ENCODE measurements at regions not wholly inside any gene's neighbourhood (a gene's known extent, or its start where the extent isn't known, plus 50 kb on each side); places are given as distances from the start of the nearest gene placed in this dataset.

DNA sequence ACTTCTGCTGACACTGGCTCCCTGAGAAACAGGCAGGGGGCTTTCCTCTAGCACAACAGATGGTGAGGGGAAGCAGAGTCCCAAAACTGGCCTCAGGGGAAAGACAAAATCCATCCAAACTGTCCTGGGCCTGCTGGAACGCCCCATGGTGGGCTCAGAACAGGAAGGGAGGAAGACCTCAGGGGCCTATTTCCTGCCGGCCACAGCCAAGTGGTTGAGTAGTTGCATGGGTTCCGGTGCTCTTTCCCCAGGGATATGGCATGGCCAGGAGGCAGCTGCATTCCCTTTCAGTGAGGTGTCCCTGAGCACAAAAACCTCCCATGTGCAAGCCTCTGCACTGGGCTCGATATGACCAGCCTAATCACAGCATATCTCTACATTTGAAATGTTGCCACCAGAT, 303.0 kb upstream of the IRX5 start:
- TF ChIP-seq CEBPB (IDR thresholded peaks at IDR 0.05) (no peak), TCF12 (IDR thresholded peaks at IDR 0.05; ENCODE audit: low read depth) (no peak), CREB1 (IDR thresholded peaks at IDR 0.05; ENCODE audit: low read depth) (no peak)
- TF ChIP-seq, protein P1, sequence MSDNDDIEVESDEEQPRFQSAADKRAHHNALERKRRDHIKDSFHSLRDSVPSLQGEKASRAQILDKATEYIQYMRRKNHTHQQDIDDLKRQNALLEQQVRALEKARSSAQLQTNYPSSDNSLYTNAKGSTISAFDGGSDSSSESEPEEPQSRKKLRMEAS (IDR thresholded peaks at IDR 0.05): no peak

DNA sequence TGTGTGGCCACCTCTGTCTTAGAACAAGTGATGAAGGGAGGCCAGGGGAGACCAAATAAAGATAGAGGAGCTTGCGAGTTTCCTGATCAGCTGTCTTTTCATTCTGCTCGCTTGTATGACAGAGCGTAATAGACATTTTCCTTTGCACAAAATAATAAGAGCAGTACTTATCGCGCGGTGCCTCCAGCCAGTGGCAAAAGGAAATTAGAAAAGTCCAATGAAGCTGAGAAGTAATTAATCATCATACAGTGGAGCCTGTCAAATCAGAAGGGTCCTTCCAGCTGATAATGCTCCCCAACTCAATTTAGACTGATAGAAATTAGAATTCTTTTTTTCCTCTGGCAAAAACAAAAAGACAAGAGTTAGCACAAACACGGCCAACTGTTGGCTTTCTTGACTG, 307.0 kb upstream of the IRX5 start:
- TF ChIP-seq TCF12 (IDR thresholded peaks at IDR 0.05; ENCODE audit: low read depth) (no peak), CREB1 (IDR thresholded peaks at IDR 0.05; ENCODE audit: low read depth) (no peak)

DNA sequence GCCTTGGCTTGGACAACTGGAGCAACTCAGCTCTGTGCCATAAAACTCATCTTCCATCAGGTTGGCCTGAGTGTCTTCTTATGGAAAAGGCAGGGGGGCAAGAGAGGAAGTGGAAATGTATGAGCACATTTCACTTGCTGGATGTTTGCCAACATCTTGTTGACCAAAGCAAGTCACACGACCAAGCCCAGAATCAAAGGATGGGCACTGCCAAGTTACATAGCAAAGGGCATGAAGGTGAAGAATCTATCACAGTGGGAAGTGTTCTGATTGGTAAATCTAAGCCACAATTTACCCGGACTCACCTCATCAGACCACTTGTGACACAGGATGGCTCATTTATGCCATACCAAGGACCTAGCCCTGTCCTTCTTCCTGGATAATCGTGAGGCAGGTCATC, 310.5 kb upstream of the IRX5 start:
- TF ChIP-seq YY1 (IDR thresholded peaks at IDR 0.05; ENCODE audit: low read depth) (no peak), ZBTB7A (IDR thresholded peaks at IDR 0.05; ENCODE audit: low read depth) (no peak), EP300 (IDR thresholded peaks at IDR 0.05; ENCODE audit: borderline replicate concordance) (no peak), EGR1 (IDR thresholded peaks at IDR 0.05) (no peak), FOXM1 (IDR thresholded peaks at IDR 0.05; ENCODE audit: borderline replicate concordance, low read depth) (no peak), RAD21 (IDR thresholded peaks at IDR 0.05; ENCODE audit: low read depth) (no peak), CEBPB (IDR thresholded peaks at IDR 0.05) (no peak), CREB1 (IDR thresholded peaks at IDR 0.05; ENCODE audit: low read depth) (no peak), TAF1 (IDR thresholded peaks at IDR 0.05; ENCODE audit: low read depth) (no peak)
- TF ChIP-seq, protein P1 (IDR thresholded peaks at IDR 0.05): no peak
- TF ChIP-seq, protein P2, sequence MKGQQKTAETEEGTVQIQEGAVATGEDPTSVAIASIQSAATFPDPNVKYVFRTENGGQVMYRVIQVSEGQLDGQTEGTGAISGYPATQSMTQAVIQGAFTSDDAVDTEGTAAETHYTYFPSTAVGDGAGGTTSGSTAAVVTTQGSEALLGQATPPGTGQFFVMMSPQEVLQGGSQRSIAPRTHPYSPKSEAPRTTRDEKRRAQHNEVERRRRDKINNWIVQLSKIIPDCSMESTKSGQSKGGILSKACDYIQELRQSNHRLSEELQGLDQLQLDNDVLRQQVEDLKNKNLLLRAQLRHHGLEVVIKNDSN (IDR thresholded peaks at IDR 0.05): no peak

DNA sequence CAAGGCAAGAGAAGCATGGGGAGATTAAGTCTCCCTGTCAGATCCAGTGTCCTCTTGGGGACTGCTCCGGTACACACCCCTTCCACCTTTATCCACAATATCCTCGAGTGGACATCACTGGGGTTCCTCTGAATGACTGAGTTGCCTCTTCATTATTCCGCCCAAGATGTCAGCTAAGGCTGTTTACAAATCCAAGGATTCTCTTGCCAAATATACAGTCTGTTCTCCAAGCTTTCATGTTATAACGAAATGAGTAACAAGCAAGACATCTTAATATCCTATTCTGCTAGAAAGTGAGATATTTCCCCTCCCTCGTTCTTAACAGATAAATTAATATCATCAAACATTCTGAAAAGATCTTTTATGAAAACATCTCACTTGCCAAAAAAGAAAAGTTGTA, 314.1 kb upstream of the IRX5 start:
- TF ChIP-seq ZBTB7A (IDR thresholded peaks at IDR 0.05; ENCODE audit: low read depth) (no peak), RAD21 (IDR thresholded peaks at IDR 0.05; ENCODE audit: low read depth) (no peak), EP300 (IDR thresholded peaks at IDR 0.05; ENCODE audit: borderline replicate concordance) (no peak), CEBPB (IDR thresholded peaks at IDR 0.05) (no peak), FOXM1 (IDR thresholded peaks at IDR 0.05; ENCODE audit: borderline replicate concordance, low read depth) (no peak), NFIC (IDR thresholded peaks at IDR 0.05) (no peak), TAF1 (IDR thresholded peaks at IDR 0.05; ENCODE audit: low read depth) (no peak), TEAD4 (IDR thresholded peaks at IDR 0.05) (no peak), EGR1 (IDR thresholded peaks at IDR 0.05) (no peak), YY1 (IDR thresholded peaks at IDR 0.05; ENCODE audit: low read depth) (no peak), TCF12 (IDR thresholded peaks at IDR 0.05; ENCODE audit: low read depth) (no peak)
- TF ChIP-seq, protein P1 (IDR thresholded peaks at IDR 0.05): no peak
- TF ChIP-seq, protein P2 (IDR thresholded peaks at IDR 0.05): no peak
- TF ChIP-seq, protein P3, sequence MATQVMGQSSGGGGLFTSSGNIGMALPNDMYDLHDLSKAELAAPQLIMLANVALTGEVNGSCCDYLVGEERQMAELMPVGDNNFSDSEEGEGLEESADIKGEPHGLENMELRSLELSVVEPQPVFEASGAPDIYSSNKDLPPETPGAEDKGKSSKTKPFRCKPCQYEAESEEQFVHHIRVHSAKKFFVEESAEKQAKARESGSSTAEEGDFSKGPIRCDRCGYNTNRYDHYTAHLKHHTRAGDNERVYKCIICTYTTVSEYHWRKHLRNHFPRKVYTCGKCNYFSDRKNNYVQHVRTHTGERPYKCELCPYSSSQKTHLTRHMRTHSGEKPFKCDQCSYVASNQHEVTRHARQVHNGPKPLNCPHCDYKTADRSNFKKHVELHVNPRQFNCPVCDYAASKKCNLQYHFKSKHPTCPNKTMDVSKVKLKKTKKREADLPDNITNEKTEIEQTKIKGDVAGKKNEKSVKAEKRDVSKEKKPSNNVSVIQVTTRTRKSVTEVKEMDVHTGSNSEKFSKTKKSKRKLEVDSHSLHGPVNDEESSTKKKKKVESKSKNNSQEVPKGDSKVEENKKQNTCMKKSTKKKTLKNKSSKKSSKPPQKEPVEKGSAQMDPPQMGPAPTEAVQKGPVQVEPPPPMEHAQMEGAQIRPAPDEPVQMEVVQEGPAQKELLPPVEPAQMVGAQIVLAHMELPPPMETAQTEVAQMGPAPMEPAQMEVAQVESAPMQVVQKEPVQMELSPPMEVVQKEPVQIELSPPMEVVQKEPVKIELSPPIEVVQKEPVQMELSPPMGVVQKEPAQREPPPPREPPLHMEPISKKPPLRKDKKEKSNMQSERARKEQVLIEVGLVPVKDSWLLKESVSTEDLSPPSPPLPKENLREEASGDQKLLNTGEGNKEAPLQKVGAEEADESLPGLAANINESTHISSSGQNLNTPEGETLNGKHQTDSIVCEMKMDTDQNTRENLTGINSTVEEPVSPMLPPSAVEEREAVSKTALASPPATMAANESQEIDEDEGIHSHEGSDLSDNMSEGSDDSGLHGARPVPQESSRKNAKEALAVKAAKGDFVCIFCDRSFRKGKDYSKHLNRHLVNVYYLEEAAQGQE (IDR thresholded peaks at IDR 0.05; ENCODE audit: low read depth): no peak

DNA sequence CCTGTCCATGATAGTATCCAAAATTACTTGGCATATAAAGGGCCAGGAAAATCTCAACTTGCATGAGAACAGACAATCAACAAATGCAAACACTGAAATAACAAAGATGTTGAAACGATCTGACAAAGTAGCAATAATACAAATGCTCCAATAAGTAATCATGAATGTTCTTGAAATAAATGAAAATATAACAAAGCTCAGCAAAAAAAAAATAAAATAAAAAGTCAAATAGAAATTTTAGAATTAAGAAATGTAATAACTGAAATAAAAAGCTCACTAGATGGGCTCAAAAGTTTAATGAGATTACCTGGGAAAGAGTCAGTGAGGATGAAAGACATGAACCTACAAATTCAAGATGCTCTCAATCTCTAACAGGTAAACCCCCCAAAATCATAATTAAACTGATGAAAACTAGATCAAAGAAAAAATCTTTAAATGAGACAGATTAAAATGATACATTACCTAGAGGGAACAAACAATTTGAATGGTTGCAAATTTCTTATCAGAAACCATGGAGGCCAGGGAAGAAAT, 319.0 kb upstream of the IRX3 start:
- TF ChIP-seq, protein P2 (IDR thresholded peaks at IDR 0.05): no peak
- TF ChIP-seq FOXM1 (IDR thresholded peaks at IDR 0.05; ENCODE audit: borderline replicate concordance, low read depth) (no peak), TCF12 (IDR thresholded peaks at IDR 0.05; ENCODE audit: low read depth) (no peak), NFIC (IDR thresholded peaks at IDR 0.05) (no peak), TAF1 (IDR thresholded peaks at IDR 0.05; ENCODE audit: low read depth) (no peak), EGR1 (IDR thresholded peaks at IDR 0.05) (no peak), CREB1 (IDR thresholded peaks at IDR 0.05; ENCODE audit: low read depth) (no peak), CEBPB (IDR thresholded peaks at IDR 0.05) (no peak)
- TF ChIP-seq, protein P1 (IDR thresholded peaks at IDR 0.05): no peak
- TF ChIP-seq, protein P3 (IDR thresholded peaks at IDR 0.05; ENCODE audit: low read depth): no peak

DNA sequence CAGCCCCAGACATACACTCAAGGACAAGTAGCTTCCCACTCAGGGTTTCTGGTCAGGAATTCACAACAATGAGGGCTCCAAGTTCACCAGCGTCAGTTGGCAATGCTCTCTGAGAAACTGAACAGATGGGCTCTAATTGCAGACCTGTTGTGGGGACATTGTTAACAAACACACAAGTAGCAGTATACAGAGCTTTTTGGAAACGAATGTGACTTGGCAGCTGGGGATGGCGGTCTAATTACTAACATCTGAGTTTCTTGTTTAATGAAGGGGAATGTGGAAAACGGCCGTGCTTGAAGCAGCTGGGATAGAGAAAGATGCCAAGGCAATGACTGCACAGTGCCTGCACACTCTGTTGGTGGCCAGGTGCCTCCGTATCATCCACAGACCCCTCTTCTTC, 316.1 kb upstream of the IRX3 start:
- TF ChIP-seq YY1 (IDR thresholded peaks at IDR 0.05; ENCODE audit: low read depth) (no peak), FOXM1 (IDR thresholded peaks at IDR 0.05; ENCODE audit: borderline replicate concordance, low read depth) (no peak), ZBTB7A (IDR thresholded peaks at IDR 0.05; ENCODE audit: low read depth) (no peak), CEBPB (IDR thresholded peaks at IDR 0.05) (no peak), RAD21 (IDR thresholded peaks at IDR 0.05; ENCODE audit: low read depth) (no peak), TEAD4 (IDR thresholded peaks at IDR 0.05) (no peak), EGR1 (IDR thresholded peaks at IDR 0.05) (no peak)
- TF ChIP-seq, protein P3 (IDR thresholded peaks at IDR 0.05; ENCODE audit: low read depth): no peak
